HG02970 (cell line): ENCODE measurements at regions not wholly inside any gene's neighbourhood (a gene's known extent, or its start where the extent isn't known, plus 50 kb on each side); places are given as distances from the start of the nearest gene placed in this dataset.
"Not testable (repeated sequence)": the region's sequence is repeated elsewhere in the genome, so short reads cannot be mapped to it uniquely, and the experiment has no call there.

Experiments used
- ATAC-seq: cut with Tn5 transposase; IDR thresholded peaks from one replicate; pipeline ENCODE4 v1.9.1; 2021; ENCODE audit warnings: mild to moderate bottlenecking, moderate library complexity, moderate number of reproducible peaks; ENCODE audit not compliant: unreplicated experiment, low FRiP score

- no peak for ATAC-seq
Observed at GRCh38 chr4:85151786-85152185, 185.3 kb upstream of the WDFY3 start.

DNA sequence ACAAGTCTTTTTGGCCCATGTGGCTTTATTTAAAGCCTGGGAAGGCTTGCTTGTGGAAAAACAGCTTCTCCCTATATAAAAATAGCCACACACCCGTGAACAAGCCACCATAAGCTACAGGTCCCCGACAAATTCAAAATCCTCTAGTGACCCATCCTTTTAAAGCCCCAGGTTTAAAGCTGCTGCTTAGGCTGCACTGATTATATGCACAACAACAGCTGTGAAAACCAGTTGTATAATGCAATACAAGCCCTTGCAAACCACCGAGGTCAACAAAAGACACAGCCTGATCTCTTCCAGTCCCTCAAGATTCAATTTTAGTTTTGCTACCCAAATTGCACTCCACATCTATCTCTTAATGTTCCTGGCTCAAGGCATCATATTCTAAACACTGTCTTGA, 186.0 kb upstream of the WDFY3 start:
- no peak for ATAC-seq

DNA sequence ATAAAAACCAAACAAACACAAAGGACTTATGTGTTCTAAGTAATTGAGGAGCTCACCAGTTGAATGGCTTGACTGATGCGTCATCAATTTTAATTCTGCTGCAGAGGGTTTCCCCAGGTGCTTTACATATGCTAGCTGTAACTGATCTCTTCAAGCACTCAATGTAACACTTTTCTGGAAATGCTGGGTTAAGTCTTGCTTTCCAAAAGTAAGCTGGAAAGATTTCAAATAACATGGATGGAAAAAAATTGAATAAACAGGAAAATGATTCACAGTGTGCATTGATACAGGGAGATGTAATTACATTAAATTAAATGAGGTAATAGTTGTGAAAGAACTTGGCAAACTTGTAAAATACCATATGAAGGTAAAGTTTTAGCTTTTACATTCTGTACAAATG, 186.7 kb upstream of the WDFY3 start:
- no peak for ATAC-seq

GRCh38 chr4:85154591-85154990, 188.1 kb upstream of the WDFY3 start:
- no peak for ATAC-seq

GRCh38 chr4:85165808-85166207, 199.3 kb upstream of the WDFY3 start:
- ATAC-seq, result no peak

- no peak for ATAC-seq
Observed at GRCh38 chr4:85166318-85166717, 199.8 kb upstream of the WDFY3 start.

- ATAC-seq, result no peak
Observed at GRCh38 chr4:85168234-85168834, 201.8 kb upstream of the WDFY3 start.

GRCh38 chr4:85170241-85170640, 203.8 kb upstream of the WDFY3 start:
- no peak for ATAC-seq

GRCh38 chr4:85175190-85175589, 208.7 kb upstream of the WDFY3 start:
- ATAC-seq, result no peak

GRCh38 chr4:85177092-85177491, 210.6 kb upstream of the WDFY3 start:
- no peak for ATAC-seq

DNA sequence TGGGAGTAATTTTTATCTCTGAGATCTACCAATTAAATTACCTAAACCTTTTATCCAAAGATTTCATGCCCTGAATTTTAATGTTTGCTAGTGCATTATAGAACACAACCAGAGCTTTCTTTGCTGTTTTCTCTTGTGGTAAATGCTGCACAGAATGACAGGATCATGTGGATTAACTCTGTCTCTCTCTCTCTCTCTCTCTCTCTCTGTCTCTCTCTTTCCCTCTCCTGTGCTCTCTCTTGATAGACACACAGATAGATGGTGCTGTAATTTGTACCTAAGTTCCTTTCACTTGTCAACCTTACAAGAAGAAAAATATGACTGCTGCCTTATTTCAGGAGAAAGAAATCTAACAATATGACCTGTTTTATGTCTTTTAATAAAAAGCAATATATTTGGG, 211.2 kb upstream of the WDFY3 start:
- ATAC-seq, result no peak

DNA sequence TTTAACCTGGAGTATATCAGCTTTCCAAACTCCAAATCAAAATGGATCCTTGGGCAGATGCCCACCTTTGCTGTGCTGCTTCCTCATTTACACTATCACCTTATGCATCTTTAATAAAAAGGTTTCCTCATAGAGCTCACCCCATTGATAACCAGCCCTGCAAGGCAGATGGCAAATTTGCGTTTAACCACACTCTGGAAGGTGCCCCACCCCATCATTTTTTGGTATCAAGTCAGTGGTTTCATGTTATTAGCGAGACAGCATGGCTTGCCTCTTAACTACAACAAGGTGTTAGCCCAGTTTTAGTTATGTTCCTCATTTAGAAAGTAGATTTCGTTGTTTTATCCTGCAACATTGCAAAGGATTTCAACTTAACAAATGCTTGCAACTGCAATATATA, 214.0 kb upstream of the WDFY3 start:
- no peak for ATAC-seq

- no peak for ATAC-seq
Observed at GRCh38 chr4:85187106-85187505, 220.6 kb upstream of the WDFY3 start.

GRCh38 chr4:85196015-85196414, 229.5 kb upstream of the WDFY3 start:
- not testable (repeated sequence) for ATAC-seq

- ATAC-seq, result no peak
Observed at GRCh38 chr4:85200106-85200505, 233.6 kb upstream of the WDFY3 start.

DNA sequence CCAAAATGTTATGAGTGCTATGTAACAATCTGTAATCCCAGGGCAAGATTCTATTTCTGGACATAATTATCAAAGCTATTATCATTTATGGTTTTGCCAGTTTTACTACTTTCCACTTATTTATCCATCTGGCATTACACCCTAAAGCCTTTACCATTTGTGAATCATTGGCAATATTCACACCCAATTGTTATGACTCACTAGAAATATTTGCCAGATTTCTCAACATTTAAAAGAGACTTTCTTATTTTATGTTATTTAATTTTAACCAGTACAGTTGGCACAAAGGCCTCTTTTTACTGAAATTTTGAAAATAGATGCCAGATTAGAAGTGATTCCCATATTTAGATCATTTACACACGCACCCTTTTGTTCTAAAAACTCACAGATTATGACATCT, 242.7 kb upstream of the WDFY3 start:
- no peak for ATAC-seq

DNA sequence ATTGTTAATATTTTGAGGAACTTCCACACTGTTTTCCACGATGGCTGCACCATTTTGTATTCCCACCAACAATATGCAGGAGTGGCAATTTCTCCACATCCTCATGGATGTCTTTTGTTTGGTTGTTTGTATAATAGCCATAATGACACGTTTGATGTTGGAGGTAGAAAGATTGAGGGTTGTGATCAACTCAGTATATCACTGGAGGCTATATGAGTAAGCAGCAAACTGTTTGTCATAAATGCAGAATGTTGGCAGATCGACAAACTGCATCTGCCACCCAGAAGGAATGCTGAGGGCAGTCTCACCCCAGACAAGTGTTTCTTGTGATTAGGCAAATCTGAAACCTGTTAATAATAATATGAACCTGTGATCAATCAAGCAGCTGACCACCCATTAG, 243.9 kb upstream of the WDFY3 start:
- ATAC-seq, result no peak

DNA sequence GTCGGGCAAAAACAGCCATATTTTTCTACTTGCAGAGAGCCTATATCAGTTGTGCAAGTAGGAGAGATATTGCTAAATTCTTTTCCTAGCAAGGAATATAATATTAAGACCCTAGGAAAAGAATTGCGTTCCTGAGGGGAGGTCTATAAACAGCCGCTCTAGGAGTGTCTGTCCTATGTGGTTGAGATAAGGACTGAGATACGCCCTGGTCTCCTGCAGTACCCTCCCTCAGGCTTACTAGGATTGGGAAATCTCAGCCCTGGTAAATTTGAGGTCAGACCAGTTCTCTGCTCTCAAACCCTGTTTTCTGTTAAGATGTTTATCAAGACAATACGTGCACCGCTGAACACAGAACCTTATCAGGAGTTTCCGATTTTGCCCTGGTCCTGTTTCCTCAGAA, 250.1 kb upstream of the WDFY3 start:
- ATAC-seq, result not testable (repeated sequence)

- ATAC-seq, result no peak
Observed at GRCh38 chr4:85218756-85219155, 252.3 kb upstream of the WDFY3 start.

GRCh38 chr4:85221606-85222005, 253.3 kb upstream of the ARHGAP24 start:
- no peak for ATAC-seq

GRCh38 chr4:85222561-85222960, 252.4 kb upstream of the ARHGAP24 start:
- no peak for ATAC-seq

DNA sequence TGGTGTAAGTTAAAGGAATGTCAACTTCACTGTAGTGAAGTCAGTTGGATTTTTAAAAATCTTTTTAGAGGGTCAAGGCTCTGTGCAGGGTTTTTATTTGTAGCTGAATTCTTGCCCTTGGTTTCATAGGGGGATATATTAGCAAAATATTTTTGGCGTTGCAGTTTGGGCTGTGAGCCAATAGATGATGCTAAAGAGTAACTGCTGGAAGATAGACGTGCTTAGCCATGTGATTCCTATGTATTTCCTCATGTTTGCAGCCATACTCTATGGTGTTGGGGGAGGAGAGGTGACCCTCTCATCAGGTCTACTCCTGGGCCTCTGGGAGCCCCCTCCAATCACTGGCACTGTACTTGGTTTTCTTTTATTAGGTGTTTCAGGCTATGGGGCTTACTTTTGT, 246.7 kb upstream of the ARHGAP24 start:
- no peak for ATAC-seq

- no peak for ATAC-seq
Observed at GRCh38 chr4:85233516-85233915, 241.4 kb upstream of the ARHGAP24 start.
